Peyer's patch (tissue), 4 donors: ENCODE measurements at regions not wholly inside any gene's neighbourhood (a gene's known extent, or its start where the extent isn't known, plus 50 kb on each side); places are given as distances from the start of the nearest gene placed in this dataset.

Experiments used
- CTCF ChIP-seq, 6 experiments: fragments of 450-650 bp in 4 of 6; fragments of 200-600 bp in 2 of 6; sonication (generic) in 1 of 6; IDR thresholded peaks; one replicate each; pipeline ENCODE4 v1.5.1; 2017 to 2019; ENCODE audit warnings: antibody characterized with exemption in 6 of 6, mild to moderate bottlenecking in 3 of 6, moderate library complexity in 1 of 6
- POLR2A ChIP-seq, 2 donors: fragments of 450-650 bp; IDR thresholded peaks; one replicate each; pipeline ENCODE4 v1.5.1; 2017; ENCODE audit warnings: antibody characterized with exemption in 2 of 2, mild to moderate bottlenecking in 2 of 2, moderate library complexity in 2 of 2

- no peak for TF ChIP-seq CTCF (IDR thresholded peaks at IDR 0.05)
- no peak for TF ChIP-seq POLR2A (IDR thresholded peaks at IDR 0.05)
Observed at GRCh38 chr18:45359275-45360009, 255.8 kb upstream of the SLC14A2 start.
